GM20431 (cell line): ENCODE measurements at regions not wholly inside any gene's neighbourhood (a gene's known extent, or its start where the extent isn't known, plus 50 kb on each side); places are given as distances from the start of the nearest gene placed in this dataset.

Source experiments
- in situ Hi-C: fragments of 300-500 bp; cut with MseI, MboI; formaldehyde crosslinking; loops from one replicate; pipeline ENCODE4 v1.15.0; 2020; ENCODE audit warnings: low sequenced_read_pairs; ENCODE audit not compliant: unreplicated experiment

- in situ Hi-C loops, result no loop called here
Measured at GRCh38 chr20:21003902-21004301, 102.3 kb downstream of the LINC00237 start.

DNA sequence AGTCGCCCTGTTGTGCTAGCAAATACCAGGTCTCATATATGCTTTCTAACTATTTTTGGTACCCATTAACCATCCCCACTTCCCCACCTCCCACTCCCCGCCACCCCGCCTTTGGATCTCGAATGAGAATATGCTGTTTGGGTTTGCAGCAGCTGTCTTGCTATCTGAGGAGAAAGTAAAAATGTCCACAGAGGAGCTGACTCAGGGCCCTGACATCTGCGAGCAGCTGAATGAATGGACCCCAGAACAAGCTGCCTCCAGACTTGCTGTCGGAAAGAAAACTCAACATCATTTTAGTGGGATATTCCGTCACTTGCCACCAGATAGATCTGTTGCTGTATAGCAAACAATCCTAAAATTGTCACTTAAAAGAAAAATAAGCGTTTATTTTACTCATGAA lies 103.7 kb downstream of the LINC00237 start:
- in situ Hi-C loops, result no loop called here

- in situ Hi-C loops, result no loop called here
Measured at GRCh38 chr20:20993372-20993771, 112.8 kb downstream of the LINC00237 start.

DNA sequence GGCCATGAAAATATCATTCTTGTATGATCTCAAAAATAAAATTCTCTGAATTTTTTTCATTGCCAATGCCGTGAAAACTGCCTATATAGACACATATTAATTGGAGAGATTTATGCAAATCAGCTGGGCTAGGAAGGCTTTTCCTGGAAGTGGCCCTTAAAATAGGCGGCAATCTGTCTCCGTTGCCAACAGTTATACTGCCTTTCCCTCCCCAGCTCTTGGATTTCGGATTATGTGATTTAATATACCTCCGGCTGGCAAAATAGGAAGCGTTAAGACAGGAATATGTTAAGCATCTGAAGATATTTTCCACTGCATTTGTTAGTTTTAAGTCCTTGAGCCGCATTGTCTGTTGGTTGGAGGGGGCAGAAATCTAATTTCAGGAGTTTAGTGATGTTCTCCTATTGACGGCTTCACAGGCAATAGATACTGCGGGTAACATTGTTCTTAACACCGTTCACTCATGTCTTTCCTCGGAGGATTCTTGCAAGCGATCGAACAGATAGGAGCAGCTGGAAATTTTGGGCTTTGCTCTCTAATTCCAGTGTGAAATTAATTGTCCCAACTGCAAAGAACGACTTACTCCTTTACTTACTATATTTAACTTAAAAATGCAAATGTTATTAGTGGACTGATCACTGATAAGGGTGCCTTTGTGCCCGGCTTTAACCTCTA lies 113.3 kb downstream of the LINC00237 start:
- in situ Hi-C loops, result no loop called here

DNA sequence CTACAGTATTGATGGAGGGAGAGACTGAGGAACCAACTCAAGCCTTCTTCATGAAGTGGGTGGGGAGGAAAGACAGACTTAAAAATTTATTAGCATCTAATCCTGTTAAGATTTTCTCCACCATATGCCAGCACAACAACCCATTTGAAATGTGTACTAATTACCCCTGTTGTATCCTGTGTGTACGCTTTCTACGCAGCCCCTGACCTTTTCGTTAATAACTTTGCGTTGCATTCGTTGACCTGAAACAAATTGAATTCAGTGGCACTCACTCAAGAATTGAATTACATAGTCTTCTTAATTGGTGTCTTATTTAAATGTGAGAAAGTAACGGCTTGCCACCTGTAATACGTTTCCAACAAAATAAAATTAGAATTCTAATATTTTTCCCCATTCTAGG lies 113.9 kb downstream of the LINC00237 start:
- in situ Hi-C loops, result no loop called here

DNA sequence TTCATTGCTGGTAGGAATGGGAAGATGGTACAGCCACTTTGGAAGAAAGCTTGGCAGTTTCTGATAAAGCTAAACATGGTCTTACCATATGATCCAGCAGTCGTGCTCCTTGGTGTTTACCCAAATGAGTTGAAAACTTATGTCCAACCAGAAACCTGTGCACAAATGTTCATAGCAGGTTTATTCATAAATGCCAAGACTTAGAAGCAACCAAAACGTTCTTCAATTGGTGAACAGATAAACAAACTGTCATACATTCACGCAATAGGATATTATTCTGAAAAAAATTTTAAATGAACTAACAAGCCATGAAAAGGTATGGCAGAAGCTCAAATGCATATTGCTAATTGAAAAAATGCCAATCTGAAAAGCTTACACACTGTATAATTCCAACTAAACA lies 117.1 kb downstream of the LINC00237 start:
- in situ Hi-C loops, result no loop called here

- in situ Hi-C loops, result no loop called here
Measured at GRCh38 chr20:20979934-20980333, 126.2 kb downstream of the LINC00237 start.

DNA sequence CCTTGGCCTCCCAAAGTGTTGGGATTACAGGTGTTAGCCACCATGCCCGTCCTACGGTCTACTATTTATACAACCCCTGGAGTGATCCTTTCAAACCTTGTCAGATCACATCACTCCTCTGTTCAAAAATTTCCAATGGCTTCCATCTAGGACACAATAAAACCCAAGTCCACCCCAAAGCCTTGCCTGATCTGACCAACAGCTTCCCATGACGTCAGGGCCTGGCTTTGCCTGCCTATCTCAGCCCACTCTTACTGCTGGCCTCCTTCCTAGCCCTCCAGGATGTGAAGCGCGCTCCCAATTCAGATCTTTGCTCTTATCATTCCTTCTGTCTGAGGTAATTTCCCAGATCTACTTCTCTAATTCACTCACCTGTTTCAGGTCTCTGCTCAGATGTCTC lies 128.4 kb downstream of the LINC00237 start:
- in situ Hi-C loops, result no loop called here

DNA sequence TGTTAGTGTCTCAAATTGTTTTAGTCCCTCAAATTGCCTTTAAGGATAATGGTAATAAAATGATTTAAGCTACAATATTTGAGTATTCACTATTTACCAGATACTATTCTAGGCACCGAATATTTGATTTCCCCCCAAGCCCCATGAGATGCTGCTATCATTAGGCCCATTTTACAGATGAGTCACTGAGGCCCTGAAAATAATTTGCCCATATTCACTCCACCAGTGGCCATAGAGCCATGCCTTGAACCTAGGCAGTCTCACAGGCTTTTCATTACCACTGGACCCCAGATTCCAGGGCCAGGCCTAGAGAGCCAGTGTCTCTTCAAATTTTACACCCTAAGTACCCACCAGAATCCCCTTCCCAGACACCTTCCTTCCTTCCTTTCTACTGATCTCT lies 133.7 kb downstream of the LINC00237 start:
- in situ Hi-C loops, result no loop called here

DNA sequence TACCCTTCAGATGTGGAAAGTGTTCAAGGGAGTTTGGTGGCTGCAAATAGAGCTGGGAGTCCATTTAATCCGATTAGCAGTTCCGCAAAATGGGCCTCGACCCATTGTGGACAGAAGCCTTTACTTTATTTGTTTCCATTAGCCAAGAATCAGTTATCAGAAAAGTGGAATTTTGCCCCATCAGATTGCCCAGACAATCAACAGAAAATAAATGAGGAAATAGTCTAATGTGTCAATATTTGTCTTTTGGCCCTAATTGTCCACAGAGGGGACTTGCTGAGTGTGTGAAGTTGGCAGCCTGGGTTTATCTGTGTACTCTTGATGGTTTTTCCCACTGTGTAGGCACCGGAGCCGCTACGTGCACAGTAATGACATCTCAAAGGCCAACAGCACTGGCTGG lies 134.3 kb downstream of the LINC00237 start:
- in situ Hi-C loops, result no loop called here

GRCh38 chr20:20970841-20971240 lies 135.3 kb downstream of the LINC00237 start:
- in situ Hi-C loops, result no loop called here

DNA sequence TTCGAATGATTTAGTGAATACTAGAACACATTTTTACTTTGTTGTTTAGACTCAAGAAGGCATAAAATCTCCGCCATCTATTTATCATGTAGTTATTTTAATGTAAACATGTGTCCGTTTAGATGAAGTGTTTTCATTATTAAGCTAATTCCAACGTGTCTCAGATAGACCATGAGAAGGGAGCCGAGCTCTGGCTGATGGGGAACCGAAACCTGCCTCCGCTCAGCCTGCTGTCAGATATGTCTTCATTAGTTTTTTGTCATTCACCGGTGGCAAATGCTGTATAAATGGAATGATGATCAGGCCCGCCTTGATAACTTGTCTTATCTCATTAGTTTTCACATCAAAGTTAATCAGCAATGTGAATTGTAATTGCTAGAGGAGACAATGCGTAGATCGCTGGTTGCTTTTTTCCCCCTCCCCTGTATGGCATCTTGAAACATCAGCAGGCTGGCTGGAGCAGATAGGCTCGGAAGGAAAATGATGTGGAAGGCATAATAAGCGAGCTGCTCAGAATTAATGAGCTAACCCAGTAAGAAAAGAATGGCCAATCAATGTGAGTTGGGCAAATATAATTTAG lies 136.4 kb downstream of the LINC00237 start:
- in situ Hi-C loops, result no loop called here

- in situ Hi-C loops, result no loop called here
Measured at GRCh38 chr20:20967564-20968184, 138.5 kb downstream of the LINC00237 start.

- in situ Hi-C loops, result no loop called here
Measured at GRCh38 chr20:20966171-20966570, 140.0 kb downstream of the LINC00237 start.

GRCh38 chr20:20959031-20959755 lies 147.0 kb downstream of the LINC00237 start:
- in situ Hi-C loops, result no loop called here

DNA sequence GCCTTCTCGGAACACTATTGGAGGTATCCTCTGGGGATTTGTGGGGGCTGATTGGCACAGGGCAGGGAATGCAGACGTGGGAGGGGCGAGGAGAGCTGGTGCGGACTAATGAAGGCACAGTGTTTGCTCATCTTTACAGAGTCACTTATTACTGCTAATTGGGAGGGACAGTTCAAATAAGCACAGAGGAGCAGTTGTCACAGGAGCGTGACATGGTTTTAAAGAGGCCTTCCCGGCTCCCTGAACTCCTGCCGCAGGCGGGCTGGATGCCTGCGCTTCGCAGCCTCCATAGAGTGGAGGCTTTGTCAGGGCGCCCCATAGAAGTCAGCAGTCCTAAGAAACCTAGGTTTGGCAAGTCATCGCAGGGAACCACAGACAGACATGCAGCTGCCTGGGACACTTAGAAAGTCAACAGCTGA lies 149.6 kb downstream of the LINC00237 start:
- in situ Hi-C loops, result no loop called here

GRCh38 chr20:20955892-20956291 lies 150.3 kb downstream of the LINC00237 start:
- in situ Hi-C loops, result no loop called here

DNA sequence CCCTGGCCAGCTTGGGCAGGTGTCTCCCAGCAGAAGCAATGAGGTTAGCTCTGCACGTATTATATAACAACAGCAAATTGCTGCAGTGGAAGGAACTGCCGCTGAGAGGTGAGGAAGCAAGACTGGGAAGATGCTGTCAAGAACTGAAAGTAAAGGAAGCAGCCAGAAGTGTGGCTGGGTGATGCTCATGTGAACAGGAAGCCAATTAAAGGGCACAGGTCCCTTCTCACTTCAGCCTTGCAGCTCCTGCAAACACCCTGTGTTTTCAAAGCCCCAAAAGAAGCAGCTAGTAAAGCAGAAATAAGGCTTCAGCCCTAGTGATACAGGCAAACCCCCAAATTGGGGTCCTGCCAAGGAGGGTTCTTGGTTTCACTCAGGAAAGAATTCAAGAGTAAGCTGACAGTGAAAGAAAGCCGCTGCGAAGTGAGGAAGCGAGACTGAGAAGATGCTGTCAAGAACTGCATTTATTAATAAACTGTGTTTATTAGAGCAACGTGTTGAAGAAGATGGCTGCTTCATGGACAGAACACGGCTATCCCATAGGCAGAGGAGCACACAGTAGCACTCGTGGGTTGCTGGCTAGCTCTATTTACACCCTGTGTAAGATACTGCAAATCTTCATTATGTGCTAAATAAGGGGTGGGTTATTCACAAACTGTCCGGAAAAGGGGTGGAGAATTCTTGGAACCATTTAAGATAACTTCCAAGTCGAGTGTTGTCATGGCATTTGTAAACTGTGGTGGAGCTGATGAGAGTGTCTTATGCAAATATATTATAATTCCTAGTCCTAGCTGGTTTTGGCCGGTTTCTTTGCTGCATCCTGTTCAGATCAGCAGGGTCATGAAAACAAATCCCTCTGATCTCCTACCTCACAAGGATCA lies 152.2 kb downstream of the LINC00237 start:
- in situ Hi-C loops, result no loop called here

- in situ Hi-C loops, result no loop called here
Measured at GRCh38 chr20:20950620-20951019, 155.5 kb downstream of the LINC00237 start.

DNA sequence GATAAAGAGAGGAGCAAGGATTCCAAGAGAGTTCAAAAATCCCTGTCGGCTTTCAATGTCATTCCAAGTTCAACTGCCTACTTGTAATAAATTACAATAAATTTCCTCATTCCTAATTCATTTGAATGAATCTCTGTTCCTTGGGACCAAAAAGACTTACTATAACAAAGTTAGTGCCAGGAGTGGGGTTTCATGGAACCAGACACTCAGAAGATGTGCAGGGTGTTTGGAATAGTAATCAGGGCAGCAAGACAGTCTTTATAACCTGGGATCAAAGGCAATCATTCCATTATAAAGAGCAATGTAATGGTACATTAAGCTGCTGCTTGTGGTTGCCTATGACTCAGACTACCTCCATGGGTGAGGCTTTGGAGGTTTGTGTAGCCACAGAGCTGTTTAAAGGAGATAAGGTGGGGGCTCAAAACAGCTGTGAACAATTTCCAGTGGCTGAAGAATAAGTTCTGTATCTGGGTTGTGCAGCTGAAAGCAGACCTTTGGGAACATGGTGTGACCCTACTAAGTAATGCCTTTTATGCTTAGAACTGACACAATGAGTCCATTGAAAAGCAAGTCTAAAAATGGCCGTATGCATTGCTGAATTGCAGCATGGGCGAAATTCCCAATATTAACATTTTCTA lies 159.9 kb downstream of the LINC00237 start:
- in situ Hi-C loops, result no loop called here
